Ectodermal cell (in vitro differentiated cells): ENCODE measurements at regions not wholly inside any gene's neighbourhood (a gene's known extent, or its start where the extent isn't known, plus 50 kb on each side); places are given as distances from the start of the nearest gene placed in this dataset.

Experiments used
- H3K27ac ChIP-seq: 2 replicates; pipeline ENCODE4 v1.7.0; 2013; ENCODE audit warnings: mild to moderate bottlenecking, low read depth, low read length; ENCODE audit not compliant: insufficient read depth, poor library complexity, severe bottlenecking
- H3K27me3 ChIP-seq: 2 replicates; pipeline ENCODE4 v1.7.0; 2013; ENCODE audit warnings: mild to moderate bottlenecking, low read length; ENCODE audit not compliant: insufficient read depth, control insufficient read depth, poor library complexity, severe bottlenecking
- H3K36me3 ChIP-seq: one replicate; pipeline ENCODE4 v1.7.0; 2013; ENCODE audit warnings: low read length; ENCODE audit not compliant: control insufficient read depth, insufficient read depth
- H3K4me1 ChIP-seq: one replicate; pipeline ENCODE4 v1.7.0; 2013; ENCODE audit warnings: low read length; ENCODE audit not compliant: control insufficient read depth, insufficient read depth
- H3K4me3 ChIP-seq: 2 replicates; pipeline ENCODE4 v1.7.0; 2013; ENCODE audit warnings: low read depth, low read length, control low read depth; ENCODE audit not compliant: insufficient read depth
- H3K9me3 ChIP-seq: 2 replicates; pipeline ENCODE4 v1.7.0; 2013; ENCODE audit warnings: mild to moderate bottlenecking, low read length, moderate library complexity; ENCODE audit not compliant: control insufficient read depth
- WGBS, 2 experiments: methylation state at CpG; one replicate each; pipeline ENCODE4 v1.1.7; 2013; ENCODE audit warnings: missing lambda C conversion rate in 2 of 2; 5-methylcytosine and 5-hydroxymethylcytosine counted together

- Histone ChIP-seq H3K4me3 (no peak overlapping the region), H3K27ac (no peak overlapping the region), H3K36me3 (no peaks in the 10 kb centered on the region), H3K9me3 (no peaks in the 10 kb centered on the region), H3K4me1 (no peaks in the 10 kb centered on the region), H3K27me3 (no peaks in the 10 kb centered on the region)
- 95 to 98% methylated on average over 6 of the region's 6 CpGs for WGBS, 2 experiments
Measured at GRCh38 chr2:181828122-181828705, 63.3 kb upstream of the ITPRID2 start.

GRCh38 chr2:181829230-181829629 is 62.3 kb upstream of the ITPRID2 start:
- Histone ChIP-seq H3K4me3 (no peak overlapping the region), H3K4me1 (no peaks in the 10 kb centered on the region), H3K27me3 (no peaks in the 10 kb centered on the region), H3K27ac (no peak overlapping the region), H3K36me3 (no peaks in the 10 kb centered on the region), H3K9me3 (no peaks in the 10 kb centered on the region)
- WGBS, 2 experiments = 98 to 100% methylated on average over 1 of the region's 1 CpG

- no peaks in the 10 kb centered on the region for H3K4me1 ChIP-seq
- H3K36me3 ChIP-seq = no peaks in the 10 kb centered on the region
- H3K27ac ChIP-seq = no peak overlapping the region
- H3K4me3 ChIP-seq = no peak overlapping the region
- no peaks in the 10 kb centered on the region for H3K27me3 ChIP-seq
- no peaks in the 10 kb centered on the region for H3K9me3 ChIP-seq
- 92 to 95% methylated on average over 4 of the region's 4 CpGs for WGBS, 2 experiments
Measured at GRCh38 chr2:181832015-181832414, 59.5 kb upstream of the ITPRID2 start.

GRCh38 chr2:181836583-181836982 is 54.9 kb upstream of the ITPRID2 start:
- WGBS, 2 experiments = 86 to 100% methylated on average over 1 of the region's 2 CpGs
- Histone ChIP-seq H3K27ac (no peak overlapping the region), H3K36me3 (no peaks in the 10 kb centered on the region), H3K4me3 (no peak overlapping the region), H3K27me3 (no peaks in the 10 kb centered on the region), H3K4me1 (no peaks in the 10 kb centered on the region), H3K9me3 (no peaks in the 10 kb centered on the region)

- H3K4me3 ChIP-seq = no peak overlapping the region
- WGBS, 2 experiments = 71 to 75% methylated on average over 2 of the region's 2 CpGs
- H3K36me3 ChIP-seq = no peaks in the 10 kb centered on the region
- H3K4me1 ChIP-seq = no peaks in the 10 kb centered on the region
- H3K9me3 ChIP-seq = no peaks in the 10 kb centered on the region
- no peak overlapping the region for H3K27ac ChIP-seq
- no peaks in the 10 kb centered on the region for H3K27me3 ChIP-seq
Measured at GRCh38 chr2:181837563-181837962, 54.0 kb upstream of the ITPRID2 start.

- WGBS, 2 experiments = 92 to 100% methylated on average over 1 of the region's 1 CpG
- Histone ChIP-seq H3K36me3 (no peaks in the 10 kb centered on the region), H3K4me3 (no peak overlapping the region)
Measured at GRCh38 chr2:181839811-181840210, 51.7 kb upstream of the ITPRID2 start.

GRCh38 chr2:181841079-181841478 is 50.5 kb upstream of the ITPRID2 start:
- Histone ChIP-seq H3K27ac (no peak overlapping the region), H3K4me1 (no peaks in the 10 kb centered on the region), H3K4me3 (no peak overlapping the region), H3K36me3 (no peaks in the 10 kb centered on the region), H3K27me3 (no peaks in the 10 kb centered on the region), H3K9me3 (no peaks in the 10 kb centered on the region)
- 91 to 93% methylated on average over 2 of the region's 2 CpGs for WGBS, 2 experiments

More at GRCh38 chr2:181839811-181840210, 51.7 kb upstream of the ITPRID2 start:
- Histone ChIP-seq H3K9me3 (no peaks in the 10 kb centered on the region), H3K27ac (no peak overlapping the region), H3K27me3 (no peaks in the 10 kb centered on the region), H3K4me1 (no peaks in the 10 kb centered on the region)
